ENCODE measurements at regions not wholly inside any gene's neighbourhood (a gene's known extent, or its start where the extent isn't known, plus 50 kb on each side); places are given as distances from the start of the nearest gene placed in this dataset.
"Not testable (repeated sequence)": the region's sequence is repeated elsewhere in the genome, so short reads cannot be mapped to it uniquely, and the experiment has no call there.

DNA sequence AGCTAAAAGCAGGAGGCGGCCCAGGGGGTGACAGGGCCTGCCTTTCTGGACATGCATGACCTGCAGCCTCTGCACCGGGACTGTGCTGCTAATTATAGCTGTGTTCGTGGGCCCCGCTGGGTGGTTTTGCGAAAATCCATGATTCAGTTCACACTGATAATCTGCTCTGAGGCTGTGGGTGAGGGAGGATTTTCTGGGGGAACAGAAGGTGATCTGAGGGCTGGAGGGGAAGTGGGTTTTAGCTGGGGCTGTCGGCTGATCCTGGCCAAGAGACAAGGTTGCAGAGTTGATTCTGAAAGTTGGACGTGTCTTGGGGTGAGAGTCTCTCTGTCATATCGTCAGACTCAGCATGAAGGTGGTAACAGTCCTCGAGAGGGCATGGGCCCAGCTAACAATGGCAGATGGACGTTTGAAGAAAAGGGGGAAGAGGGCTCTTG is 187.5 kb upstream of the ZNF469 start:
- TF ChIP-seq, protein P1, sequence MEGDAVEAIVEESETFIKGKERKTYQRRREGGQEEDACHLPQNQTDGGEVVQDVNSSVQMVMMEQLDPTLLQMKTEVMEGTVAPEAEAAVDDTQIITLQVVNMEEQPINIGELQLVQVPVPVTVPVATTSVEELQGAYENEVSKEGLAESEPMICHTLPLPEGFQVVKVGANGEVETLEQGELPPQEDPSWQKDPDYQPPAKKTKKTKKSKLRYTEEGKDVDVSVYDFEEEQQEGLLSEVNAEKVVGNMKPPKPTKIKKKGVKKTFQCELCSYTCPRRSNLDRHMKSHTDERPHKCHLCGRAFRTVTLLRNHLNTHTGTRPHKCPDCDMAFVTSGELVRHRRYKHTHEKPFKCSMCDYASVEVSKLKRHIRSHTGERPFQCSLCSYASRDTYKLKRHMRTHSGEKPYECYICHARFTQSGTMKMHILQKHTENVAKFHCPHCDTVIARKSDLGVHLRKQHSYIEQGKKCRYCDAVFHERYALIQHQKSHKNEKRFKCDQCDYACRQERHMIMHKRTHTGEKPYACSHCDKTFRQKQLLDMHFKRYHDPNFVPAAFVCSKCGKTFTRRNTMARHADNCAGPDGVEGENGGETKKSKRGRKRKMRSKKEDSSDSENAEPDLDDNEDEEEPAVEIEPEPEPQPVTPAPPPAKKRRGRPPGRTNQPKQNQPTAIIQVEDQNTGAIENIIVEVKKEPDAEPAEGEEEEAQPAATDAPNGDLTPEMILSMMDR (IDR thresholded peaks at IDR 0.05): no peak
- Histone ChIP-seq H3K36me3 (no peaks in the 10 kb centered on the region), H3K27me3 (peaks cover 16% of the 10 kb centered on the region), H3K4me3 (ENCODE audit: low read depth in 1 of 2, low read length in 1 of 2) (no peak overlapping the region), H3K4me1 (ENCODE audit: control insufficient read depth in 1 of 2, insufficient read depth in 1 of 2, low read depth in 1 of 2, low read length in 1 of 2) (no peaks in the 10 kb centered on the region), H3K9me3 (no peaks in the 10 kb centered on the region), H3K27ac (no peak overlapping the region)

DNA sequence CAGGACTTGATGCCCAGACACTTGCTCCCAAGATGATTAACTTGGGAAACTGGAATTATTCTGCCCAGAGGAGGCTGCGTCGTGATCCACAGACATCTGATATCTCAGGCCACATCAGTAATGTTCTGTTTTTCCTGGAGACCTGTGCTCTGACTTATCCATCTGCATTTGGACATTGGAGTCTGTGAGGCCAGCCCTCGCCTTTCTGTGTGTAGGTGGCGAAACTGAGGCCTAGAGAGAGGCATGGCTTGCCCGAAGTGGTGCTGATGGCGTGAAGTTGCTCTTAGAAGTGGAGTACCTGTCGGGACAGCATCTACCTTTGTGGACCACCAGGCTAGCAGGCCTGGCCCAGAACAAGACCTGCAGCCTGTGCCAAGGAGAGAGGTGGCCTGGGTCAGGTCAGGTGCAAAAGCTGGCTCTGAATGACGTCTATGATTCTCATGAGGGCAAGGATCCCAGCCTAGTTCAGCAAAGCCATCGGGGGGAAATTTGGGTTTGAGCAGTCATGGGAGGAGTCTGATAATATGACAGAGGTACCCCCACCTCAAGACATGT is 186.8 kb upstream of the ZNF469 start:
- no peak overlapping the region for H3K4me3 ChIP-seq (ENCODE audit: low read depth in 1 of 2, low read length in 1 of 2)
- H3K9me3 ChIP-seq: no peaks in the 10 kb centered on the region
- no peaks in the 10 kb centered on the region for H3K36me3 ChIP-seq
- TF ChIP-seq, protein P1 (IDR thresholded peaks at IDR 0.05): no peak
- H3K4me1 ChIP-seq (ENCODE audit: control insufficient read depth in 1 of 2, insufficient read depth in 1 of 2, low read depth in 1 of 2, low read length in 1 of 2): no peaks in the 10 kb centered on the region
- H3K27me3 ChIP-seq: peaks cover 16% of the 10 kb centered on the region
- no peak overlapping the region for H3K27ac ChIP-seq

DNA sequence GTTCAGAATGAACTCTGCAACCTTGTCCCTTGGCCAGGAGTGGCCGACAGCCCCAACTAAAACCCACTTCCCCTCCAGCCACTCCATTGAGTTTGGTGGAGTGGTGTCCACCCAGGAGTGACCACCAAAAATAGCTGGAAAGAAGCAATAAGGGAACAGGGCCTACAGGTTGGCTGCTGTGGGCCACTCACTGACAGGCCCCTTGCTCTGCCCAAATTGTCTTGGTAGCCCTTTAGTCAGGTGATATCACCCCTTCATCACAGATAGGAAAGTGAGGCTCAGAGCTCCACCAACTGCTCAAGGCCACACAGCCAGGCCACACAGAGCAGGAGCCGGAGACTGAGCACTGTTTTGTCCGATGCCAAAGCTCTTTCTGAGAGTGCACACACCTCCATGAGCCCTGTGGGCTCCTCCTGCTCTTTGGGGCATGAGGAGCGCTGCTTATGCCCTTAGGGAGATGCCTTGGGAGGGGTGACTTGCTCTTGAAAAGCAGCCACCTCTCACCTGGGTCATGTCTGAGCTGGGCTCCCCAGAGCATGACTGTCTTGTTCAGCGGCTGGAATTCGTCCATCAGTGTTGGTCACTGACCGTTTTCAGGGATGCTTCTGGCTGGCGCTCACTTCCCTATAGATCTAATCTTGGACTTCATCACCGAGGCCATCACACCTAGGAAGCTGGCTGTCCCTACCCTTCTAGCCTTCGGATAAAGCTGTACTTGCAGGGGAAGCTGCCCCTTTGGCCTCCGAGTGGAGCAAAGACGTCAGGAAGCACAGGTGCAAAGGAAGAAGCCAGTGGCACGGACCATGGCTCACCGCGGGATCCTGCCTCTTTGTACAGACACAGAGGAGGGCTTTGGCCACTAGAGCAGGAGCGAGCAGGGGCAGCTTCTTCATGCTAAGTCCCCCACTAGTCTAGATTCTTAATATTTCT is 186.0 kb upstream of the ZNF469 start:
- Histone ChIP-seq H3K4me1 (ENCODE audit: control insufficient read depth in 1 of 2, insufficient read depth in 1 of 2, low read depth in 1 of 2, low read length in 1 of 2) (no peaks in the 10 kb centered on the region), H3K27me3 (peaks cover 16% of the 10 kb centered on the region), H3K27ac (no peak overlapping the region), H3K9me3 (no peaks in the 10 kb centered on the region), H3K4me3 (ENCODE audit: low read depth in 1 of 2, low read length in 1 of 2) (no peak overlapping the region), H3K36me3 (no peaks in the 10 kb centered on the region)
- TF ChIP-seq, protein P1 (IDR thresholded peaks at IDR 0.05): no peak

DNA sequence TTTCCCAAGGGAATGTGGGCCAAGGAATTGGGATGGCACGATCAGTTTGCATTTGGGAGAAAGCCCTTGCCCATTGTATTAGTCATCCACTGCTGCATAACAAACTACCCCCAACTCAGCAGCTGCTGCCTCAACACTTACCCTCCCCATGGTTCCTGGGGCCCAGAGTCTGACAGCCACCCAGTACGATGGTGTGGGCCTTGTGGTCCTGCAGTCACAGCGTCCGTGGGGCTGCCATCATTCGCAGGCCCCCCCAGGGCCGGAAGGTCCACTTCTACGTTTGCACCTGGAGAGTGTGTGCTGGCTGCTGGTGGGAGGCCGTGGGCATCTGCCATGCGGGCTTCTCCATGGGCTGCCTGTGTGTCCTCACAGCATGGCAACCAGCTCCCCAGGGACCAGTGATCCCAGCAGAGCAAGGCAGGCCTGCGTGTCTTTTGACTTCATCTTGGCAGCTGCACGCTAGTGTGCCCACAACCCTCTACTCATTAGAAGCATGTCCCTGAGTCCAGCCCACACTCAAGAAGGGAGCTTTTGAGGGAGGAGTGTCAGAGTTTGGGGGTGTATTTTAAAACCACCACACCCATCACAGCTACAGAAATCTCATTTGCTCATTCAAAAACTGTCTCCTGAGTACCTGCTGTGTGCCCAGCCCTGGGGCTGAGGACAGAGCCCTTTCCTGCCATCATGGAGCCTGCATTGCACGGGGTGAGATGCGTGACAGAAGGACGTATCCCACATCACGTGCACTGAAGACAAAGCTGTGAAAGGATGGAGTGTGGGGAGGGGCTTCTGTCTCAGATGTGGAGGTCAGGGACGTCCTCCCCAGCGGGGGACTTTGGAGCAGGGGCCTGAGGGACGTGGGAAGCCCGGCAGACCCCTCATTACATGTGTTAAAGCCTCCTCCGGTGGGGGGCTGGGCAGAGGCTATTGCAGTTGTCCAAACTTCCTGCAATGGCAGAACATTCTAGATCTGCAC is 185.0 kb upstream of the ZNF469 start:
- no peaks in the 10 kb centered on the region for H3K36me3 ChIP-seq
- no peak overlapping the region for H3K27ac ChIP-seq
- H3K4me1 ChIP-seq (ENCODE audit: control insufficient read depth in 1 of 2, insufficient read depth in 1 of 2, low read depth in 1 of 2, low read length in 1 of 2): no peaks in the 10 kb centered on the region
- H3K9me3 ChIP-seq: no peaks in the 10 kb centered on the region
- TF ChIP-seq, protein P1 (IDR thresholded peaks at IDR 0.05): no peak
- peaks cover 16% of the 10 kb centered on the region for H3K27me3 ChIP-seq
- H3K4me3 ChIP-seq (ENCODE audit: low read depth in 1 of 2, low read length in 1 of 2): no peak overlapping the region

DNA sequence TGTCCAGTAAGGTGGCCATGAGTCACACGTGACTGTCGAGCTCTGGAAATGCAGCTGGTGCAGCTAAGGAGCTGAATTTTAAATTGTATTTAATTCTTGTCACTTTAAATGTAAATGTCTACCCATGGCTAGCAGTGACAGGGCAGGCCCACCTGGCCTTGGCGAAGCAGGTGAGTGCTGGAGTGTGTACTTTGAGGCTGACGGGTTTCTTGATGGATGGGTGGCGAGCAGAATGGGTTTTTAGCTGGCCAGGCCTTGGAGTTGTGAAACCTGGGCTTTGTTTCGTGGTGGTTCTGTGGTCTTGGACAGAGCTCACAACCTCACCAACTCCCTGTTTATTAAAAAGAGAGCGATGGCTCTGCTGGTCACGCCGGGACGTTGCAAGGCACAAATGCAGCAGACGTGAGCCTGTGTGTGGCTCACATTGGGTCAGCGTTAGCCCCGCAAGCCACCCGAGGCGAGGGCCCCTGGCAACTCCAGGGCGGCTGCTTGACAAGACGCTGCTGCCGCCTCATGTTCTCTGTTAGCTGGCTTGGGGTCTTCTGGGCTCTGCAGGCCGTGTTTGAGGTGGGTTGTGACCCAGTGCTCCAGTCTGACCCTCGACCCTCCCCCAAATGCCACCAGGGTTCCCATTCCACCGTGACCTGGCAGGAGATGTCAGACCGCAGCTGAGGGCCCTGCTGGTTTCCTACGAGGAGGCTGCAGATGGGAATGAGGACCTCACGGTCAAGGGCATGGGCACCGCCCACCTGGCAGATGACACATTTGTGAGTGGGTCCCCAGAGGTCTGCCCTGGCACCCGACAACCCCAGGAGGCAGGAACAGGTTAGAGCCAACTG is 184.1 kb upstream of the ZNF469 start:
- H3K27ac ChIP-seq; H3K36me3 ChIP-seq; H3K4me1 ChIP-seq (ENCODE audit: control insufficient read depth in 1 of 2, insufficient read depth in 1 of 2, low read depth in 1 of 2, low read length in 1 of 2); H3K9me3 ChIP-seq; H3K4me3 ChIP-seq (ENCODE audit: low read depth in 1 of 2, low read length in 1 of 2): not testable (repeated sequence)
- peaks cover 16% of the 10 kb centered on the region for H3K27me3 ChIP-seq

DNA sequence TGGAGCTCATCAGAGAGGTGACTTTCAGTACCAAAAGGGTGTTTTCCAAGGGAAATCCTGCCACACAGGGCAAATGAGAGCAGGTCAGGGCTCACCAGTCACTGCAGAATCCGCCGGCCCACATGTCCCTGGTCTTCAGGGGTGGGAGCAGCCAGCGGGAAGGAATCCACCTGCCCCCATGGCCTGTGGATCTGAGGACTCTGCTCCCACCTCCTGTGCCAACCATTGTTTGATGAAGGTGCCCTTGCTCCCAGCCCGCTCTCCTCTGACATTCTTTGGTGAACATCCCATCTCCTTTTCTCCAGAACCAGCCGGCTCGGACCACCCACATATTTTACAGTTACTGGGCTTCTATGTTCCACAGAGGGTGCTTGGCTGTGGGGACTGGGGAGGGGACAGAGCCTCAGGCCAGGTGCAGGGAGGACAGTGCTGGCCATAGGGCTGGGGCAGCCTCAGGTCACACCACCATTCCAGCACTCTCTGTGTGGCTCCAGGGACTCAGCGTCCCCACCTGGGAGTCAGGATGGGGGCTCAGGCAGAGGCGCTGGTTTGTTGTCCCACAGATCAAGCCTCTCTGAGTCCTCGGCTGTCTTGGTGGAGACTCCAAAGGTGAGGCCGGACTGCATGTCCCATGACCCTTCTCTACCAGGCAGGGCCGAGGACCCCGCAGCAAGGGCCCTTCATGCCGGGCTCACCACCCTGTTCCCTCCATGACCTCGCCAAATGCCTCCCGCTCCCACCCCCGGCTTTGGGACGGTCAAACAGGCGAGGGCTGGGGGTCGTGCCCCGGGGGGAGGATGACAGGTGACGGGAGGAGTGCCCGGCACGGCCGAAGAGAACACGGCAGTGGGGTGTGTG is 183.2 kb upstream of the ZNF469 start:
- H3K4me3 ChIP-seq (ENCODE audit: low read depth in 1 of 2, low read length in 1 of 2); H3K9me3 ChIP-seq; H3K4me1 ChIP-seq (ENCODE audit: control insufficient read depth in 1 of 2, insufficient read depth in 1 of 2, low read depth in 1 of 2, low read length in 1 of 2); H3K27ac ChIP-seq; H3K36me3 ChIP-seq; H3K27me3 ChIP-seq: not testable (repeated sequence)

DNA sequence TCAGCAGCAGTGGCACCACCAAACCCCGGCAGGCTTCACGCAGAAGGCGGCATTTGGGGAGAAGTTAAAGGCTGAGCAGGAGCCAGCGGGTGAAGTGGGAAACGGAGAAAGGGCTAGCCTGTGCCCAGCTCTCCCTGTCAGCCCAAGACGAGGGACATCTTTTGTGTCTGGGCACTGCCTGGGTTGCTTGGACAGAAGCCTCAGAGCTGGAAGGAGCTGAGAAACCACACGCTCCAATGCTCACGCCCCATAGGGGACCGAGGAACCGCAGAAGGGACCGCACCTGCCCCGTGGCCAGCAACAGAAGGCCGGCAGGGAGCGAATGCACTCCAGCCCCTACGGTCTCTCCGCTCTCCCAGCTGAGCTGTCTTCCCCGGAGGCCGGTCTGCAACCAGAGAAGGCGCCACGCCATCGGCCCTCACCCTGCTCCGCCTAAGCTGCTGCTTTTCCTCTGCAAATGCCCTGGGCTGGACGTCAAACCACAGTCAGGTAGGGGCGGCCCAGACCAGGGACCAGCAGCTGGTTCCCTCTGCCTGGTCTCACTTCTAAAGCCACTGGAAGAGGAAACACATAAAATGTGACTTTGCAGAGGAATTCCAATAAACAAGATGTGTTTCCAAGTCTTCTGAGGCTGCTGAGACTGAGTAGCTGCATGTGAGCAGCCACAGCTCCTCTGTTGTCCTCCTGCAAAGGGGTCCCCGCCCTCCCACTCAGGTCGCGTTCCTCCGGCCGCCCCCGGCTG is 182.4 kb upstream of the ZNF469 start:
- not testable (repeated sequence) for H3K4me1 ChIP-seq (ENCODE audit: control insufficient read depth in 1 of 2, insufficient read depth in 1 of 2, low read depth in 1 of 2, low read length in 1 of 2); H3K36me3 ChIP-seq; H3K27me3 ChIP-seq; H3K27ac ChIP-seq; H3K4me3 ChIP-seq (ENCODE audit: low read depth in 1 of 2, low read length in 1 of 2); H3K9me3 ChIP-seq

Measured in neutrophil (primary cell).